ENCODE measurements at regions not wholly inside any gene's neighbourhood (a gene's known extent, or its start where the extent isn't known, plus 50 kb on each side); places are given as distances from the start of the nearest gene placed in this dataset.
"Not testable (repeated sequence)": the region's sequence is repeated elsewhere in the genome, so short reads cannot be mapped to it uniquely, and the experiment has no call there.

GRCh38 chr3:8020047-8020841 lies 481.4 kb upstream of the LMCD1 start:
- DNase-seq = no peak

DNA sequence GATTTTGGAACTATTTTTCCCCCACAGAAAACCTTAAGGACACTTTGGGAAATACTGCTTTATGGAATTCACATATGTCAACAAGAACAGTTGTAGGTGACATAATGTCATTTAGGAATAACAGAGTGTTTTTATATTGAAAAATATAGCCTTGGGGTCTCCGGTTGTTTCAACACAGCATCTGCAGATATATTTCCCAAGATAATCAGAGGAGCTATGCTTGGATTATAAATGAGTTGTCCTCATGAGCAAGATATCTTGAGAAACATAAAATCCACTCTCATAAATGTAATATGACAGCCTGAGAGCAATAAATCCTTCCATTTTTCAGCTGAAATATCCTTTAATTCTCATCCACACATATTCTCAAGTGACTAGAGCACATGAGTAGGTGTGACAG lies 473.7 kb upstream of the LMCD1 start:
- no peak for DNase-seq

- no peak for DNase-seq
Measured at GRCh38 chr3:8050283-8050682, 451.3 kb upstream of the LMCD1 start.

DNA sequence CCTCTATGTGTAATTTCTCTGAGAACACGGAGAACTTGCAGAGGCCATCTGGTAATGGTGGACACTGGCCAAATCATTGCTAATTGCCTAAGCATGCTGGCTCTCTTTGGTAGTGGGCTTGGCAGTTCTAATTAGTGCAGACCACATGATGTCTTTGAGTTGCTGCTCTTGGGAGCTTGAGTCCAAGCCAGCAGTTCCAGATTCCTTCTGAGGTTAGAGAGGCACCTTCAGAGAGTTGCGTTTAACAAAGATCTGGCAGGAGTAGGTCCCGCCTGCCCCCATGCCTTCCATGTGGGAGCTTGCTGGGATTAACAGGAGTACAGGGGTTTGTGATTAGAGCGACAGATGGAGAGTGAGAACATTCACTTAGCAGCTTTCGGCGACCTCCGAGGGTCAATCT lies 449.0 kb upstream of the LMCD1 start:
- DNase-seq = no peak

GRCh38 chr3:8068135-8068534 lies 433.5 kb upstream of the LMCD1 start:
- DNase-seq = not testable (repeated sequence)

- DNase-seq = no peak
Measured at GRCh38 chr3:8069471-8069870, 432.2 kb upstream of the LMCD1 start.

GRCh38 chr3:8070011-8070410 lies 431.6 kb upstream of the LMCD1 start:
- DNase-seq = no peak

DNA sequence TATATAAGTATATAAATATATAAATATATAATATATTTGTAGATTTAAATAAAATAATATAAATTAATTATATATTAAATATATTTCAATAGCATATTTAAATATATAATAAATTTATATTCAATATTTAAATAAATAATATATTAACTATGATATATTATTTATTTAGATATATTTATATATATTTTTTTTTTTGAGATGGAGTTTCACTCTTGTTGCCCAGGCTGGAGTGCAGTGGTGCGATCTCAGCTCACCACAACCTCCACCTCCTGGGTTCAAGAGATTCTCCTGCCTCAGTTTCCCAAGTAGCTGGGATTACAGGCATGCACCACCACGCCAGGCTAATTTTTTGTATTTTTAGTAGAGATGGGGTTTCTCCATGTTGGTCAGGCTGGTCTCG lies 426.9 kb upstream of the LMCD1 start:
- DNase-seq = not testable (repeated sequence)

DNA sequence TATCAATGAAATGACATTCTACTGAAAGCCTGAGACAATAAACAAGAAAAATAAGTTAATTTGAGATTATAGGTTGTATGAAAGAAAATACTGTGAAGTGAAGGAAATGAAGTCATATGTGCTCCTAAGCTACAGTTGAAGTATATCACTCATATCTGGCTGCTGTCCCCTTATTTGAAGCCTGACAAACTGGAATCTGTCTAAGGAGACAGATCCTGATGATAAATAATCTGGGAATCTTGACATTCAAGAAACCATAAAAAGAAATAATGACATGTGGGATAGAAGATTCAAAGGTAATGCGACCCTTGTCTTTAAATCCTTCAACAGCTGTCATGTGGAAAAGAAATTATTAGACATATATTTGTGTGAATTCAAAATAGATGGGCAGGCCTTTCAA lies 424.5 kb upstream of the LMCD1 start:
- no peak for DNase-seq

DNA sequence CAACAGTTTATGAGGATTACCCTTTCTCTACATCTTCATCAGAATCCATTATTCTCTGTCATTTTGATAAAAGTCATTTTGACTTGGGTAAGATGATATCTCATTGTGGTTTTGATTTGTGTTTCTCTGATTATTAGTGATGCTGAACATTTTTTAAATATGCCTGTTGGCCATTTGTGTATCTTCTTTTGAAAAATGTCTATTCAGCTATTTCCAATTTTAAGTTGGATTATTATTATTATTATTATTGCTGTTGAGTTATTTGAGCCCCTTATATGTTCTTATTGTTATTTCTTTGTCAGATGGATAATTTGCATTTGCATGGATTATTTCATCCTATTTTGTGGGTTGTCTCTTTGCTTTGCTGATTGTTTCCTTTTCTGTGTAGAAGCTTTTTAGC lies 421.2 kb upstream of the LMCD1 start:
- DNase-seq = no peak

DNA sequence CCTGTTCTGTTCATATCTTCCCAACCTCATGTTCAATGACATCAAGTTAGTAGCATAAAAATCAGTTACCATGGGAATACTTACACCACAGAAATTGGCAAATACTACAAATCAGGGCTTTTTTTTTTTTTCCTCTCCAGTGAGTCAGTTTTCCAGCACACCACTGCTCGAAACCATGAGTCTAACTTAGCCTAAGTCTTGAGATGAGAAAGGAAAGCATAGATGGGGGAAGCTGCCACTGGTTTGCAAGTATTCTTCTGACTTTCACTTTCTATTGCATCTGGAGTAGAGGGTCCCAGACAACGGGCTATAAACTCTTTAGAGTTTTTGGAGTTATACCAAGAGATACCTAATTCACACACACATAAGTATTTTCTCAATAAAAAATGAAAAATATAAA lies 416.1 kb upstream of the LMCD1 start:
- no peak for DNase-seq

DNA sequence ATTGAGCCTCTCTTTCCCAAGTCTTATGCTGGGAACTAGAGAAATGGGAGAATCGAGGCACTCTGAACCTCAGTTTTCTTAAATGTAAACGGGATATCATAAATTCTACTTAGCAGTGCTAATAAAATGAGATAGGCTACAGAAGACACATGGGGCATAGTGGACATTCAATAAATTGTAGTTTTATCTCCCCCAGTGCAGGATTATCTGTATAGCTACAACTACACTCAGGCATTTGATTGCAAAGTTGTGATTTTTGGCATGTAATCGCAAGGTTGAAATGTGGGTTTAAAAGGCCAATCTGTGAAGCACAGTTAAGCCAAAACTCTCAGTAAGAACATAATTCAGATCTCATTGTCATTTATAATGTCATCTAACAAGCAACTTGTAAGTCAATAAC lies 413.7 kb upstream of the LMCD1 start:
- no peak for DNase-seq

- no peak for DNase-seq
Measured at GRCh38 chr3:8094415-8094814, 407.2 kb upstream of the LMCD1 start.

GRCh38 chr3:8095724-8096123 lies 405.9 kb upstream of the LMCD1 start:
- DNase-seq = no peak

DNA sequence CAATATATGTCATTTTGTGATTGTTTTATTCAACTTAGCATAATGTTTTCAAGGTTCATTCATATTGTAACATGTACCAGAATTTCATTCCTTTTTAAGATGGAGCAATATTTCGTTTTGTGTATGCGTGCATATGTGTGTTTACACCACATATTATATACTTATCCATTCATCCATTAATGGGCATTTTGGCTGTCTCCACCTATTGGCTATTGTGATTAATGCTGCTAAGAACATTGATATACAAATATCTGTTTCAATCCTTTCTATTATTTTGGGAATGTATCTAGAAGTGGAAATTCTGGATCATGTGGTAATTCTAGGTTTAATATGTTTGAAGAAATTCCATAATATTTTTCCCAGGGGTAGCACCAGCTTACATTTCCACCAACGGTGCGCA lies 403.9 kb upstream of the LMCD1 start:
- DNase-seq = no peak

- no peak for DNase-seq
Measured at GRCh38 chr3:8103954-8104353, 397.7 kb upstream of the LMCD1 start.

- DNase-seq = no peak
Measured at GRCh38 chr3:8106921-8107320, 394.7 kb upstream of the LMCD1 start.

DNA sequence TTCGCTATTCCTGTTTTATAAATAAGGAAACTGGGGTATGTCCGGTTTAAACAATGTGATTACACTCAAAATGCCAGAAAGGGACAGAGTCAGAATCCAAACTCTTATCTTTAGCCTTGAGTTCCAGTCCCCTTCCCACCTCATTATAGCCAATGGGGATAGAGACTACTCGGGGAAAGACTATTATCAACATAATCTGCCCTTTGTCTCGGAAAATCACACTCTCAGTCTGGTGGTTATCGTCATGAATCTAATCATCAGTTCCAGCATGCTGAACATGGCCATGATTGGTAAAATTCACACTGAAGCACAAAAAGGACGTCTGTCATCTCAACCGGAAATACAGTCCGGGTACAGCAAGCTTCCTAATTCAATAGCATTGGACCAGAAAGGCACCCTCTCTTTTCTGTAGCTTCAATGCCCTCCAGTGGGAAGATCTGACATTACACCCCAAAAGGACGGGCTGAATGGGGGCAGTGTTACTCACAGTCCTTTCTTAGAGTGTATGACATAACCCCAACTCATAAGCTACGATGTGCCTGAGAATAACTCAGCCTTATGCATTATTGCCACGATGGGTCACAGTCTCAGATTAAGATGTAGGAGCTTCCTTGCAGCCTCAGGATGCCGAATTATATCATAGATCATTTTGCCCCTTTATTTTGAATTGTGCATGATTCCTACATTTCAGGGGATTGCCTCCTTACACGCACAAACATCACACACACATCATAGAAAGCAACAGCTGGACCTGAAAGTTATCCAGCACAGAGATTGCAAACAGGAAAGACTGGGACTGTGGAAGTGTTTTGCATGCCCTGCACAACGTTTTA lies 390.4 kb upstream of the LMCD1 start:
- DNase-seq = peak; percentile 75

- DNase-seq = no peak
Measured at GRCh38 chr3:8112587-8112986, 389.0 kb upstream of the LMCD1 start.

GRCh38 chr3:8113626-8114025 lies 388.0 kb upstream of the LMCD1 start:
- DNase-seq = no peak

- DNase-seq = no peak
Measured at GRCh38 chr3:8128686-8129085, 372.9 kb upstream of the LMCD1 start.

DNA sequence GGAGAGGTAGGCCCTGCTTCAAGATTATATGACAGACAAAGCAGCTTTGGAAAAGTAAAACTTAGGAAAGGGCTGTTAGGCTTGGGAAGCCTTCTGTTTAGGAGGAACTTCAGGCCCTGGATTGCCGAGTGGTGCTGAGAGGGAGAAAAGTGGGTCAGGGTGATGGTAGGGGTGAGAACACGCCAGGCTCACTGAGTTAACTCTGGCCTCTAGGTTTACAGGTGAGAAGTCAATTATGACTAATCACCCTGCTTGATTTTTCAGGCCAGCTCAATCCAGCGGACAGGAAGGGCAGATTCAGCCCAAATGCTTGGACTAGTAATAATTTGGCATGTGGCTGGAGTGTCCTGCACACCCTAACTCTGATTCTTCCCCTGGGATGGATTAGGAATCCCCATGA lies 365.1 kb upstream of the LMCD1 start:
- DNase-seq = no peak

GRCh38 chr3:8143186-8143585 lies 358.4 kb upstream of the LMCD1 start:
- no peak for DNase-seq

GRCh38 chr3:8145661-8146060 lies 356.0 kb upstream of the LMCD1 start:
- no peak for DNase-seq
